GM19043 (cell line): ENCODE measurements at regions not wholly inside any gene's neighbourhood (a gene's known extent, or its start where the extent isn't known, plus 50 kb on each side); places are given as distances from the start of the nearest gene placed in this dataset.

Experiments used
- ATAC-seq: cut with Tn5 transposase; IDR thresholded peaks from one replicate; pipeline ENCODE4 v1.9.1; 2021; ENCODE audit warnings: low read depth; ENCODE audit not compliant: unreplicated experiment

DNA sequence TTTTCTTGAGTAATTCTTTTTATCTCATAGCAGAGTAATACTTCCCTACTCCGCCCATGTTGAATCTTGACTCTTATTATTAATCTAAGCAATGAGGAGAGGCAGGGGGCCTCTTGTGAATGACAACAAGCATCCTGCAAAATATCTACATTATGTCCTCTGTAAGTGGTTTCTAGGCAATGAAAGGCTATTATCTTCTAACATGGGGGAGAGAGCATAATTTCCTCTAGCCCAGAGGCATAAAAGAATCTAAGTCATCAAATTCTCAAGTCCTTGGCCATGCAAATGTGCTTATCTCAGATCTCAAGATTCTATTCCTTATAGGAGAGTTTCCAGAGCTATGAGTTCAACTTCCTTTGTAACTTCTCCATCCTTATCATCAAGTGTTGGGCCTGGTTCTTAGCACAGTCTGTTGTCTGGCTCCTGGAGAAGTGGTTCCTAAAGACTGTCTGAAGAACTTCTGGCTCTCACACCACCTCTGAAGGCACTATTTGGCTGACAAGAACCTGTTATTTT, 423.1 kb upstream of the INTU start:
- ATAC-seq: no peak

DNA sequence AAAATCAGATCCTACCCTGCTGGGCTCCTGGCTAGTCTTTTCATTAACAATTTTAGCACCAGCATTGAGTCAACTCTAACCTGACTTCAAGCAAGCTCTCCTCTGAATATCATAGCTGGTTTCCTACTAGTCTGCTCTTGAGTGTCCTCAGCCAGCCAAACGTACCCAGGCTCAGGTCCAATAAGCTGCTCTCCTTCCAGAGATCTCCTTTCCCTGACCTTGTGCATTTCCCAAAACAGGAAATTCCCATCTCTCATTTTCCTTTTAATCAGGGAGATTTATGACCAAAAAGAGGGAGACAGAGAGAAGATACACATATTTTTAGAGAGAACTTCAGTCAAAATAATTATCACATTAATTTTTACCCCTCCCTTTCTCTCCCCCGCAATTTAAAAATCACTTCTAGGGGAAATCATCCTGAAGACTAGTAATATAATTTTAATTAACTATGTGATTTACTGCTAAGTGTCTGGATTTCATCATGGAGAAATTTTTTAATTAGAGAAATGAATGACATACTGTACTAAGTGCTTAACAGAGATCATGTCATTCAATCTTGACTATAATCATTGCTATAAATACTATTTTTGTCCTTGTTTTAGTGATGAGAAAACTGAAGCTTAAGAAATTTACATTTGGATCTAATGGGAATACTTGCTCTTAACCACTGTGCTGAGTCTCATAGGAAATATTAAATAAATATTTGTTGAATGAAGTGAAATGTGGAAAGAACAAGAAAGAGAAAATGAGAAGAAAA, 421.7 kb upstream of the INTU start:
- ATAC-seq: no peak

DNA sequence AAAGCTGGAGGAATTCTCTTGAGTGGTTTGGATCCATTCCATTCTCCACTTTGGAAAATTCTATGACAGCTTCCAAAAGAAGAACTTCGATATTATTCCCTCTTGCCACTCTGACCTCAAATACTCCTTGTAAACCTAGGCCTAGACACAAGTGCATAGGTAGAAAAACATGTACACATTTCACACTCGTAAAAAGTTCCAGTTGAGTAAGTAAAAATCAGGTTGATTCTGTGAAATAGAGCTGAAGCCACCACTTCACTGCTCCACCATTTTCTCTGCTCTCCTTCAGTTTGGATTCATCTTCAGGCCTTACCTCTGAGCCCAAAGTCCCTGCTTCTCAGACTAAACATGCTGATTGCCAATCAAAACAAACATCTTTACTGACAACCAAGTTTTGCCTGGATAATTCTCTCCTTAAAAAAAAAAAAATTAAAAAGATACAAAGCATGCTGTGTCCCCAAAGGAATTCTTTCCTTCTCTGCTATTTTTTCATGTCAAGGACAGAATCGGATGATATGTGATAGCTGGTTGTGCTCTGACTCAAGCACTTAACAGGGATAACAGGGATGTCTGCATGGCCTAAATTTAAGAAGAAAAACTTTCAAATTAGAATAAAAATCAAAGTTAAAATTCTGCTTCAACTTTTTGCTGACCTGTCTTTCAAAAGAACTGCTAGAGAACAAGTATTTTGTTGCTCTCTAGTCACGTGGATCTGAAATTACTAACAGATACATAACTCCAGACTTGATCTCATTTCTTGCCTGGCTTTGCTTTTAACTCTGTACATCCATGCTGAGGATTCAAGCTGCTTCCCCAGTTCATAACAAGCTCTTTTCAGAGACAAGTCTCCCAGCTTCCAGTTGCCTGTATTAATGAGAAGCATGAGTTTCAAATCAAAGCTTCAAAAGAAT, 420.9 kb upstream of the INTU start:
- ATAC-seq: no peak

DNA sequence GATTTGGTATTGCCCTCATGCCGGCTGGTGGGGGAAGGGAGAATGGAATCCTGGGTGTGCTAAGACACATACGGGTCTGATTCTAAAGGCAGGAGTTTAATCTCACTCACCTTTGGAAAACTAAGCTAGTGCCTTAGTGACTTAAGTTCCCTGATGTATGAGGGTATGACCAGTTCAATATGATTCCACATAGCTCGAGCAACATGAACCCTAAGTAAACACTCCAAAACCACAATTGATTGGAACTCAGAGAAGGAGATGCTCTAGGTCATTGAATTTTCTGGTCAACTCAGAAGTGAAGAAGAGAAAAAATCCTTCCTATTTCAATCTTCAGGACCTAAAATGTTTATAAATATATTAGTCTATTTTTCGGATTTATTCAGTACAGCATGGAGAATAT, 420.1 kb upstream of the INTU start:
- ATAC-seq: no peak

DNA sequence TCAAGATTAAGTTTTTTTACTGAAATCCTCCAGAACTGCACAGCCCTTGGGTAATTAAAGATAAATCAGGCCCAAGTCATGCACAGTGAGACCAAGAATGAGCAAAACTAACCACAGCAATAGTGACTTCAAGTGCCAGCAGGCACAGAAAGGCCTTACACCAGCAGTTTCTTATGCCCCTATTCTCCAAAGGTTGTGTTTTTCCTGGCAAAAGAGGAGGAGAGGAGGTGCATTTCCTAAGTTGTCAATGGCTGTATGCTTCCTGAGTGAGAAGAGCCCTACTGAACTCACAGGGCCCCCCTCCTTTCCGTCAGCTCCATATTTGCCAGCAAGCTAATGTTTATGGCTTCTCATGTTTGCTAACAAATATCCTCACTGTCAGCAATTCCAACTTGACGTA, 418.7 kb upstream of the INTU start:
- no peak for ATAC-seq

DNA sequence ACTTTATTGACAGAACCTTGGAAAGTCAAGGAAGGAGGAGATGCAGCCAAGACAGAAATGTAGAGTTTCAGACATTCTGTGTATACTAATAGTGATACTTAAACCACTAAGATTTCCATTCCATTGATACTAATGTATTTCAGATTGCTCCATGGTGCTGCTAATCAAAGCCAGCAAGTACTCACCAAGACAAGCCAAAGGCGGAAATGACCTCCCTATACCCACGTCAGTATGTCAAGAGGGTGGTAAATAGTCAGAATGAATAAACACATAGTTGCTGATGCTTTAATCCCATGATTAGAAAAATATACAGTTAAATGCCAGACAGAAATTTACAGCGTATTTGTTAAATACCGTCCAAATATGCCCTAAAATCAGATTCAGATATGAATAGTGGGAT, 417.8 kb upstream of the INTU start:
- no peak for ATAC-seq

DNA sequence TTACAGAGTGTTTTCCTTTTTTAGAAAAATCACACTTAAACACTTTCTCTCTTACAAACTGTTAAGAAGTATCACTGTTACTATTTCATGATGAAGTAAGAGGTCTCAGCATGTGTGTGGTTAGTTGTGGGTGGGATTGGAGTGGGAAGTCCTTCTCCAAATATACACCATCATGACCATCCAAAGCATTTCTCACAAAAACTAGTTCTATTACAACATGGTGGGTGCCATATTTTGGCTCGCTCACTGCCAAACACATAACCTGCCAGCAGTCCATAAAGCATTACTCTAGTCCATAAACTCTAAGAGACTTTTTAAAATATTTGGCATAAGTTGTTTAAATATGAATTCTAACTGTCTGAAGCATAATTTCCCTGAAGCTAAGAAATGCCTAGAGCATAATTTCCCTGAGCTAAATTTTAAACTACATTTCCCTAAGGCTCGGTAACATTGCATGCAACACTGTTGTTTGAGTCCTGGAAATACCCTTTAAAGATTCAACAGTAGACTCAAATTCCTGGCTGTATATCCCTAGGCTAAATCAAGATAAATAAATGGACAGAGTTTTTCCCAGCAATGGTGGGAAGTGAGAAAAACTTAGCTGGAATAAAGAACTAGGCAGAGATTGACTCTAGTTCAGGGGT, 415.0 kb upstream of the INTU start:
- ATAC-seq: no peak

DNA sequence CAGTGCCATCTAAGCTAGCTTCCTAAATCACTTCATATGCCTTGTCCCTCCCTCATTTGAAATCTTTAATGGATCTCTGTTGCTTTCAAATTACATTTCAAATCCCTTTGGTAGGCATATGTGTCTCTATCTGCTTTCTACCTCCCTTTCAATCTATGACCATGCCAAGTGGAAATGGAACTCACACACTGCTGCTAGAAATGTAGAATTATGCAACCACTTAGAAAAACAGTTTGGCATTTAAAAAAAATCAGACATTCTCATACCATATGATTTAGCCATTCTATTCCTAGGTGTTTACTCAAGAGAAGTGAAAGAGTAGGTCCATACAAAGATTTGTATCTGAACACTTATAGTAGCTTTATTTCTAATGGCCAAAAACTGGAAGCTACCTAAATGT, 413.5 kb upstream of the INTU start:
- no peak for ATAC-seq

DNA sequence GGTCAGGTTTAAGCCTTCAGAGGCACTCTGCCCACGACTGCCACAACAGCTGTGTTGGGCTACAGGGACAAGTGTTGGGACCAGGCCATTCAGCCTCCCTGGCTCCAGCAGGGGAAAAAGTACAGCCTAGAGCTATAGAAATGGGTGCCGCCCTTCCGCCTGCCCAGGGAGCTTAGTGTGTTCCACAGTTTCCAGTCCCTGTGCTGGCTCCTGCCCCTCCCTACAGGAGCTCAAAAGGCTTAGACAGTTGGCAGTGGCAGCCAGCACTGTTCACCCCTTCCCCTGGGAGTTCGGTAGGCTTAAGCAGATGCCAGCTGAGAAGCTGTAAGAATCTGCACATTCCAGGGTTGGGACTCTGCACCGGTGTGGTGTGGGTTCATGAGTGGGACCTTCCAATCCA, 408.2 kb upstream of the INTU start:
- ATAC-seq: no peak

DNA sequence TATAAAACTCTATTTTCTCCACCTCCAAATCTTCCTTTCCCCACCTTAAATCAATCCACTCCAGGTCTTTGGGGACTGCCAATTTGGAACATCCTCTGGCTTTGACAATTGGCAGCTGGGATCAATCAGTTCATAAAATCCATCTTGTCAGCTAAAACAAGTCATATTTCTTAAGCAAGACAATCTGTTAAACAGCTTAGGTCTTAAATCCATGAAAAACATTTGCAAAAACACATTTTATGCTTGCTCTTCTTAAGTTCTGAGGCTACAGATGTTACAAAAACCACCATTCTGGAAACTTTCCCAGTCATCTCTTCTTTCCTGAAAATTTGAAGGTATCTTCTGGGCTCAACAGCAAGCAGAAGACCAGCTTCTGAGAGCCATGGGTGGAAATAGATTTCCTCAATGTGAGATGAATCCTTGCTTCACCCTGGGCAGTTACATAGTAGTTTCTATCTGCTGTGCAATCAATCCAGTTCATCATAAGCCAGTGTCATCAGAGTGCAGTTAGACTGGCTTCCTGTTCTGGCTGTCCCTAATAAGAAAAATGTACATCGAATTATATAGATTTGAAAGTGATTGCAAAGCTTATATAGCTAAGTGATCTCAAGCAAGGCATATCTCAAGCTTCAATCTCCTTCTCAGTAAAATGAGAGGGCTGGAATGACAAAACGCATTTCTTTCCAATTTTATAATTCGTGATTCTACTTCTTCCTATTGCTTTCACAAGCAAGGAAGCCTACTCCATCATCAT, 402.7 kb upstream of the INTU start:
- no peak for ATAC-seq

DNA sequence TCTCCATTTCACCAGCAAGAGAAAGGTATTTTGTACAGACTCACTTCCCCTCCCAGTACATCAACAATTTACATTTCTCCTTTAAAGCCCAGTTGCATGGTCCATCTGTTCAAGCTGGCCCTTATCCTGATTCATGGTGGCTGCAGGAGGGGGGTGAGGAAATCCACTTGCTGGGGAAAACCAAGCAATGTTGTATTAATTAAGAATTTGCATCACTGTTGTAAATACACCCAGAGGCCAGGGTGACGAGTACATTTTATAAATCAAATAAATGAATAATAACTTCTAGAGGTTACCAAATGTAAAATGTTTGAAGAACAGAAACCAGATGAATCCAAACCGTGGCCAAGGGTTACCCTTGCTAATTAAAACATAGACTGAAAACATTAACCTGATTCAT, 395.9 kb upstream of the INTU start:
- no peak for ATAC-seq

DNA sequence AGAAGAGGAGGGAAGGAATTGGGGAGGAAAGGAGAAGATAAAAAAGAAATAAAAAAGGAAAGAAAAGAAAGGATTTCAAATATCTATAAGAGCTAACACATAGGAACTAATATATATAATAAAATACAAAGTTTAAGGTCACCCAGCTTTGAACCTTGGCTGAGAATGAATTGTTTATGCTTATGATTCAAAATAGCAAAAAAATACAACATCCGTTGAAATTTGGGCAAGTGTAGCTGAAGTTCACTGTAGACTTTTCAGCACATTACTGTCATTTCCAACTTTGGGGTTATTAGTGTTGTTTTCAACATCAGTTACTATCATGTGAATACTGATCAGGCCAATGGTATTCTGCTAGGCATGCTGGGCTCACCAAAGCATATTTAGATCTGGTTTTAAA, 395.2 kb upstream of the INTU start:
- ATAC-seq: no peak

DNA sequence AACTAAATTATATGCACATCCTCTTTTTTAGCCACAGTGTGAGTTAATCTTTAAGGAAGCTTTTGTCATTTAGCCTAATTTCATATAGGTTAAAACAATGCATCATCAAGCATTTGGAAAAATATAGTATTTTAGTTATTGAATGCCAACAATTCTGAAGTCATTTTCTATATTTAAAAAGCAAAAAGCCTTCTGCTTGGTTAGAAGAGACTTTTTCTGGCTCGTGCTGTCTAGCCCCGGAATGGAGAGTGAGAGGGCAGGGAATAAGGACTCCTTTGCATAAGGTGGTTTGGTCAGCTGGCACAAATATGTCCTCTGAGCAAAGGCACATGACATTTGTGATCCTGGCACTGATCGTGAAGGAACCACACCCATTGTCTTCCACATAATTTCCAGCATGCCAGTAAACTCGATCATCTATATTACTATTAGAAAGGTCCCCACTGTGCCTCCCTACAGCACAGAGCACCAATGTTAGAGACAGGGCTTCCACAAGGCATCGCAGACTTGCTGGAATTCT, 393.7 kb upstream of the INTU start:
- no peak for ATAC-seq

DNA sequence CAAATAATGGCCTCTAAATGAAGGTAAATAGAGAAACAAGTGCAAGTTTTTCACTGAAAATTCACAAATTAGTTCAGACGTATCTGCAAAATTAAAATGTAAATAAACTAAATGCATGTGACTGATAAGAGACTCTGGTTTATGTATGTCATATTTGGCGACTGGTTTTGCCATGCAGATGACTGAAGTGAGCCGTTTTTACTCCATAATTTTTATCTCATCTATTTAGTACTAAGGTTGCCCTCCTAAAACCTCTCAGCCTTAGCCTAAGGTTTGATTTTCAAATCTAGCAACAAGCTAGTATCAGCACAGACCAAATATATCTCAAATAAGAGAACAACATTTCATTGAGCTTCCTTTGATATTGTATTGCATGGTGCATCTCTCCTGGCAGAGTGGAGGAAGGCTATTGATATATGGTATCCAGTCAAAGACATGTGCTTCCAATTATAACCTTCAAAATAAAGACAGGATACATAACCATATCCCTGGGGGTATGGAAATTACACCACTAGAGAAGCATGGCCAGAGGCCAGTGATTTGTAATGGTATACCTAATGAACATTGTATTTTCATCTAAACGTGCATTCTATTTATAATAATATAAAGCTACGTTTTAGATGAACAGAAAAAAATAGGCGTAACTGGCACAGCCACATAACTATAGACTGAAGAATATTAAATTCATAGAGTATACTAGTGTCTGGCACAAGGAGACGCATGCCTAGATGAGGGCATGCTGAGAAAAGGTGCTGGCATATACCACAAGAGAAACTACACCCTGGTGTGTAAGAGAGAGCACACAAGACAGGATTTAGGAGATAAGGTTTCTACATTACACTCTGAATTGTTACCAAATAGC, 392.6 kb upstream of the INTU start:
- ATAC-seq: no peak

DNA sequence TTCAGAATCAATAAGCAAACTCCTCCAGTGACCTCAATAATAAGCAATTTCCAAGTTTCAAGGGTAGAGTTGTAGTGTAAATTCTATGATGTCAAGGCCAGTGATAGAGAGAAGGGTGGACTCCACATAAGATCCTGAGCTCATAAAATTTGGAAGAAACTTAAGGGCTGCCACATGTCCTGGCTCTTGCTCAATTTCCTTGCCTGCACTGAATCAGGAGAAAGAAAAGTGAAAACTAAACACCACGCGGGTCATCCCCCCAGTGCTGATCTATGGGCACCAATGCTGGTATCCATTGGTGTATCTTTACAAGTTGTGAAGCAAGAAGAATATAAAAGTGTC, 392.0 kb upstream of the INTU start:
- no peak for ATAC-seq

DNA sequence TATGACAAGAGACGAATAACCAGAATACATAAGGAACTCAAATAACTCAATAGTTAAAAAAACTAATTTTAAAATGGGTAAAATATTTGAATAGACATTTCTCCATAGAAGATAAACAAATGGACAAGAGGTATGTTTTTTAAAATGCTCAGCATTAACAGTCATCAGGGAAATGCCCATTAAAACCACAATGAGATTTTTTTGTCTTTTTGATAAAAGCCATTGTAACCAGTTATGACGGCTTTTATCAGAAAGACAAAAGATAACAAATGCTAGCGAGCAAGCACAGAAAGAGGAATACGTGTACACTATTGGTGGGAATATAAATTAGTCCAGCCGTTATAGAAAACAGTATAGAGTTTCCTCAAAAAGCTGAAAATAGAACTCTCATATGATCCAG, 388.2 kb upstream of the INTU start:
- ATAC-seq: no peak

DNA sequence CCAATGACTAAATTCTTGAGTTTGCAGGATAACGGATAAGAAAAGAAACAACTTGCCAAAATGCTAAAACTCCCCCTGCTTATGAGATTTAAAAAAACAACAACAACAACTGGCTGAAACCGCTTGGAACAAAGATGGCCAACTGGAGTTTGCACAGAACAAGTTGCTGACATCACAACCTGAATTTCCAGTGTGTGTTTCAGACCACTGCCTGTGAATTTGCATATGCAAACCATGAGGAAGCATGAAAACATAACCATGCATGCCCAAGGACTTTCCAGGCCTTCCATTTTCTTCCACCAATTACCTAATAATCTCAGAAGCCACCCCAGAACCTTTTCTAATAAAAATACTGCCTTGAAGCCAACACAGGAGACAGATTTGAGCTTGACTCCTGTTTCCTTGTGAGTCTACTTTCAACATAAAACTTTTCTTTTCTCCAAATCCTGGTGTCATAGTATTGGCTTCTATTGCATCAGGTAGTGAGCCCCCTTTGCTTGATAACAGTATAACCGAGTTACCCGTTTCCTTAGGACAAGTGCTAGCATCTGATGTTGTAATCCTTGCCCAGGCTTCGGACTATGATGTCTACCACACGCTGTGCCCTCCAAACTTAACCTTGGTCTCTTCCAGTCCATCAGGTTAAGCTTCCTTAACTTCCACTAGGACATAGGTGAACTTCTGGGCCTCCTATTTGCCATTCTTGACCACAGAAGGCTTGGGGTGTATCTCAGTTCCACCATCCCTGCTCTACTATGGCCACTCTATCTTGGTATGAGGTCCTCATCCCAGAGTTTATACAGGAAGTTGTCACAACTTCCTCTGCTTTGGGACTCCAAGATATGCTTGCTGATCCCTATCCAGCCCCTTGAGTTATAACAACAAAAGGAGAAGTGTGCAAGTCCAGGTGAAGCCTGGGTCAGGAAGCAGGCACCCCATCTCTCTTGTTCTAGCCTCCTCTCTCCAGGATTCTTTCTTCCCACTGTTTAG, 385.5 kb upstream of the INTU start:
- no peak for ATAC-seq

DNA sequence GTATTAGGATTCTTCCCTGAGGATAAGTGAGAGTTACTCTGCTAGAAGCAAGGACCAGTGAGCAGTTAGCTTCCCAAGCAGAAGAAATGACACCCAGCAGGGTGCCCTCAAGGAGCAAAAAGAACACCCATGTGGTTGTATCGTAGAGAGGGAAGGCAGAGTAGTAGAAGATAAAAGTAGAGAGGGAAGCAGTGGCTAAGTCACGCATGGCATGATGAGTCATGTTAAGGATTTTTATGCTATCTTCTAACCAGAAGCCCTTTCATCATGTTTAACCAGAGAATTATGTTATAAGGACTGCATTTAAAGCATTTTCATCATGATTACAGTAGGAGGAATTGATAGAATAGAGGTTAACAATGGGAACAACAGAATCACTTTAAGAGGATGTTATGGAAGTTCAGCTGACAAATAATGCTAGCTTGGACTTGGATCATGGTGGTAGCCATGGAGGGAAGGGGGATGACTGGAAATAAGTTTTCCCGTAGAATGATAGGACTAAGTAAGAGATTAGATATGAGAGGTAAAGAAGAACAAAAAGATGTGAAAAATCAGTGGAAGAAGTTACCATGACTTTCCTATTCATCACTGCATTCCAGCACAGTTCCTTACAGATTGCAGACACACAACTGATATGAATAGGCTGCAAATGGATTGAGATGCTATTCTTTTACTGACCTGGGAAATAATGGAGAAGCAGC, 383.5 kb upstream of the INTU start:
- ATAC-seq: no peak
